ENCODE measurements at regions not wholly inside any gene's neighbourhood (a gene's known extent, or its start where the extent isn't known, plus 50 kb on each side); places are given as distances from the start of the nearest gene placed in this dataset.

DNA sequence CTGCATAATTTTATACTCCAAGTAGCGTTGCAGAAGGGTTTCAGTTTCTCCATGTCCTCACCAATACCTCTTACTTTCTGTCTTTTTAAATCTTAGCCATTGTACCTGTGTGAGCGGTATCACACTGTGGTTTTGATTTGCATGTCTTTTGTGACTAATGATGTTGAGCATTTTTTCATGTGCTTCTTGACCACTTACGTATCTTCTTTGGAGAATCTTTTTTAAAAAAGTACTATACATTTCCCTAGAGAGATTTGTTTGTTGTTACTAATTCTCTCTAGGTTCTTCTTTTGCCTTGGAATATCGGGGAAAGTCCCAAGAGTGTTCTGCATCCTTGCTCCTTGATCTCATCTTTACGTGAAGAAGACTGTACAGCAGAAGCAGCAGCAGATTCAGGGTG, 81.8 kb upstream of the WARS2 start:
- Histone ChIP-seq H3K9me2 (ENCODE audit: insufficient read depth) (no peaks in the 10 kb centered on the region), H2AFZ (no peak overlapping the region), H3F3A (ENCODE audit: insufficient read depth, low read depth) (no peaks in the 10 kb centered on the region), H4K20me1 (ENCODE audit: insufficient read depth) (no peaks in the 10 kb centered on the region), H3K9me3 (ENCODE audit: insufficient read depth, low read depth) (no peaks in the 10 kb centered on the region), H3K4me2 (no peak overlapping the region), H3K4me3 (no peak overlapping the region), H3K4me1 (replicated peaks; ENCODE audit: insufficient read depth) (no peaks in the 10 kb centered on the region), H3K79me2 (ENCODE audit: low read depth) (no peaks in the 10 kb centered on the region), H3K36me3 (ENCODE audit: low read depth) (no peaks in the 10 kb centered on the region), H3K27ac (no peak overlapping the region), H3K27me3 (ENCODE audit: insufficient read depth, low read depth) (no peaks in the 10 kb centered on the region)
- TF ChIP-seq, protein P1, sequence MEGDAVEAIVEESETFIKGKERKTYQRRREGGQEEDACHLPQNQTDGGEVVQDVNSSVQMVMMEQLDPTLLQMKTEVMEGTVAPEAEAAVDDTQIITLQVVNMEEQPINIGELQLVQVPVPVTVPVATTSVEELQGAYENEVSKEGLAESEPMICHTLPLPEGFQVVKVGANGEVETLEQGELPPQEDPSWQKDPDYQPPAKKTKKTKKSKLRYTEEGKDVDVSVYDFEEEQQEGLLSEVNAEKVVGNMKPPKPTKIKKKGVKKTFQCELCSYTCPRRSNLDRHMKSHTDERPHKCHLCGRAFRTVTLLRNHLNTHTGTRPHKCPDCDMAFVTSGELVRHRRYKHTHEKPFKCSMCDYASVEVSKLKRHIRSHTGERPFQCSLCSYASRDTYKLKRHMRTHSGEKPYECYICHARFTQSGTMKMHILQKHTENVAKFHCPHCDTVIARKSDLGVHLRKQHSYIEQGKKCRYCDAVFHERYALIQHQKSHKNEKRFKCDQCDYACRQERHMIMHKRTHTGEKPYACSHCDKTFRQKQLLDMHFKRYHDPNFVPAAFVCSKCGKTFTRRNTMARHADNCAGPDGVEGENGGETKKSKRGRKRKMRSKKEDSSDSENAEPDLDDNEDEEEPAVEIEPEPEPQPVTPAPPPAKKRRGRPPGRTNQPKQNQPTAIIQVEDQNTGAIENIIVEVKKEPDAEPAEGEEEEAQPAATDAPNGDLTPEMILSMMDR (conservative IDR thresholded peaks at IDR 0.05) = no peak
- TF ChIP-seq EZH2 (IDR thresholded peaks at IDR 0.05; ENCODE audit: low read depth) = no peak
- no TSS peak for BruUV-seq (replicated peaks)
- CTCF ChIA-PET = no interaction called here
- DNase-seq = no peak
- intact Hi-C loops (cut with micrococcal nuclease; ENCODE audit: unreplicated experiment) = no loop called here
- POLR2A ChIA-PET (ENCODE audit: unreplicated experiment) = no interaction called here

DNA sequence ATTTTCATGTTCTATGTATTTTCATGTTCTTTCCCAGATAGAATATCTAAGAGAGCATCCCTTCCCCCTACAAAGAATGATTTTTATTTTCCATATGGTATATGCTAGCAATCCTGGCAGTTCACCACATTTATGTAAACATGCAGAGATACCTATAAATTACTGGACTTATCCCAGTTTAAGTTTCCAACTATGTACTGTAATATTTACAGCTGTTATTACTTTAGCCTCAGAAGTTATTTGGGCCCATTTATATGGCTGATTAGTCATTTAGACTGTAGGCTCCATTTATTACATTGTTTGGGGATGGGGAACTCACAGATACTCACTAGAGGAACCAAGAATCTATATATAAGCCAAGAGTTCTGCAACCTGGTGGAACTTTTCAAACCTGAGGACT, 84.8 kb upstream of the WARS2 start:
- H3K9me2 ChIP-seq (ENCODE audit: insufficient read depth) = no peaks in the 10 kb centered on the region
- H3K36me3 ChIP-seq (ENCODE audit: low read depth) = no peaks in the 10 kb centered on the region
- no TSS peak for BruUV-seq (replicated peaks)
- no peak for DNase-seq
- H3K9me3 ChIP-seq (ENCODE audit: insufficient read depth, low read depth) = no peaks in the 10 kb centered on the region
- H3K4me1 ChIP-seq (replicated peaks; ENCODE audit: insufficient read depth) = no peaks in the 10 kb centered on the region
- H3K4me2 ChIP-seq = no peak overlapping the region
- ChIA-PET POLR2A (ENCODE audit: unreplicated experiment) (no interaction called here), CTCF (no interaction called here)
- H3K79me2 ChIP-seq (ENCODE audit: low read depth) = no peaks in the 10 kb centered on the region
- TF ChIP-seq, protein P1 (conservative IDR thresholded peaks at IDR 0.05) = no peak
- no peak for TF ChIP-seq EZH2 (IDR thresholded peaks at IDR 0.05; ENCODE audit: low read depth)
- no peaks in the 10 kb centered on the region for H3K27me3 ChIP-seq (ENCODE audit: insufficient read depth, low read depth)
- no peak overlapping the region for H3K27ac ChIP-seq
- no peaks in the 10 kb centered on the region for H3F3A ChIP-seq (ENCODE audit: insufficient read depth, low read depth)
- H4K20me1 ChIP-seq (ENCODE audit: insufficient read depth) = no peaks in the 10 kb centered on the region
- H3K4me3 ChIP-seq = no peak overlapping the region
- intact Hi-C loops (cut with micrococcal nuclease; ENCODE audit: unreplicated experiment) = loop anchor here (2.0 kb wide), 1 partner anchor 24 kb away; no protein-coding TSS in a partner anchor
- H2AFZ ChIP-seq = no peak overlapping the region

DNA sequence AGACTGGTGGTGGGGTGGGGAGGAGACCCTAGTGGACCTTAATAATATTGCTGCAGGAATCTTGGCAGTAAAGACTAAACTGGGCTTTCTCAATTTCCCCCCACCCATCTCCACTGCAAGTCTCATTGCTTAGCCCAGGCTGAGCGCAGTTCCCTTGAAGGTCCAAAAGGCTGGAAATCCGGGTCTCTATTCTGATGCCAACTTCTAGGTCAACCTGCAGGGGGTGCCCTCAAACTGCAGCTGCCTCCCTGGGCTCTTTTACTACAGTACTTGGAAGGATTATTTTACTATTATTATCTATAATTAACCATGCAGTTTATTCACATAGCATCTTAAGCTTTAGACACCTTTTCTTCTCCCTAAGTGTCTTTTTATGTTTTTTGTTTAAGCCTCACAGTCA, 85.4 kb upstream of the WARS2 start:
- TF ChIP-seq, protein P1 (conservative IDR thresholded peaks at IDR 0.05) = peak; percentile 29; the same call in 1 of the 2 replicates
- TF ChIP-seq EZH2 (IDR thresholded peaks at IDR 0.05; ENCODE audit: low read depth) = no peak
- no peaks in the 10 kb centered on the region for H3K9me3 ChIP-seq (ENCODE audit: insufficient read depth, low read depth)
- no peaks in the 10 kb centered on the region for H3K36me3 ChIP-seq (ENCODE audit: low read depth)
- ChIA-PET POLR2A (ENCODE audit: unreplicated experiment) (no interaction called here), CTCF (no interaction called here)
- no peaks in the 10 kb centered on the region for H3F3A ChIP-seq (ENCODE audit: insufficient read depth, low read depth)
- H2AFZ ChIP-seq = no peak overlapping the region
- no peaks in the 10 kb centered on the region for H4K20me1 ChIP-seq (ENCODE audit: insufficient read depth)
- intact Hi-C loops (cut with micrococcal nuclease; ENCODE audit: unreplicated experiment) = loop anchor here (2.0 kb wide), 1 partner anchor 23 kb away; no protein-coding TSS in a partner anchor
- BruUV-seq (replicated peaks) = no TSS peak
- H3K4me1 ChIP-seq (replicated peaks; ENCODE audit: insufficient read depth) = no peaks in the 10 kb centered on the region
- no peak for DNase-seq
- no peaks in the 10 kb centered on the region for H3K9me2 ChIP-seq (ENCODE audit: insufficient read depth)
- H3K79me2 ChIP-seq (ENCODE audit: low read depth) = no peaks in the 10 kb centered on the region
- no peak overlapping the region for H3K4me3 ChIP-seq
- no peaks in the 10 kb centered on the region for H3K27me3 ChIP-seq (ENCODE audit: insufficient read depth, low read depth)
- no peak overlapping the region for H3K4me2 ChIP-seq
- no peak overlapping the region for H3K27ac ChIP-seq

Data from PC-9 (cell line).